HCT116 (cell line): ENCODE measurements at regions not wholly inside any gene's neighbourhood (a gene's known extent, or its start where the extent isn't known, plus 50 kb on each side); places are given as distances from the start of the nearest gene placed in this dataset.

Experiments
- ATAC-seq: fragments of 200-7000 bp; cut with Tn5 transposase; 2 replicates; pipeline ENCODE4 v1.9.1; 2020; ENCODE audit warnings: mild to moderate bottlenecking, moderate library complexity
- BruUV-seq: library from RNA; stranded (reverse); fragments of 400-500 nt; replicated peaks from 2 replicates; lab custom pipeline; 2021; lab: Mats Ljungman, UMichigan
- CTCF ChIA-PET: fragments of 300-600 bp; sonication (Branson Sonifier 250); formaldehyde crosslinking; loops from one replicate; lab custom pipeline; 2021; ENCODE audit warnings: antibody characterized with exemption; lab: Charles Lee
- POLR2A ChIA-PET: fragments of 300-600, 350-600 bp; sonication (Branson Sonifier 250); formaldehyde crosslinking; loops from one replicate; lab custom pipeline; 2021; ENCODE audit warnings: antibody characterized with exemption; lab: Charles Lee
- RAD21 ChIA-PET, 2 experiments: fragments of 300-600 bp; sonication (Branson Sonifier 250); formaldehyde crosslinking; loops; one replicate each; lab custom pipeline; 2023; ENCODE audit warnings: low total read pairs in 2 of 2; ENCODE audit not compliant: uncharacterized antibody in 2 of 2, unreplicated experiment in 2 of 2, low non-redundant PET in 1 of 2; lab: Charles Lee
- DNase-seq: peaks from one replicate; pipeline ENCODE4 v3.0.0-alpha.2; 2010; ENCODE audit warnings: low read depth, low spot score
- H2AFZ ChIP-seq: fragments of 200-600 bp; shearing (Covaris generic), sonication (generic); 2 replicates; pipeline ENCODE4 v1.6.1; 2017; ENCODE audit warnings: low read depth, mixed run types, mixed read lengths, antibody characterized with exemption, low read length; ENCODE audit not compliant: poor library complexity, severe bottlenecking
- H3K27ac ChIP-seq: 2 replicates; pipeline ENCODE4 v1.5.1; 2012; ENCODE audit warnings: low read depth, low read length
- H3K27me3 ChIP-seq: fragments of 200-600 bp; sonication (generic); 2 replicates; pipeline ENCODE4 v1.6.1; 2016; ENCODE audit warnings: mixed run types, low read length, mixed read lengths; ENCODE audit not compliant: insufficient read depth
- H3K36me3 ChIP-seq, 2 experiments: fragments of 200-500 bp in 1 of 2; fragments of 200-600 bp in 1 of 2; sonication (Bioruptor generic) in 1 of 2; sonication (generic) in 1 of 2; 2 replicates each; pipeline versions ENCODE4 v1.5.1 to v1.6.1; 2014 to 2016; ENCODE audit warnings: low read length in 2 of 2, inconsistent platforms in 1 of 2, mixed read lengths in 1 of 2, mixed run types in 1 of 2; ENCODE audit not compliant: insufficient read depth in 2 of 2, control insufficient read depth in 1 of 2
- H3K4me1 ChIP-seq, 2 experiments: fragments of 200-600 bp in 1 of 2; sonication (generic) in 1 of 2; 2 replicates each; pipeline versions ENCODE4 v1.5.1 to v1.6.1; 2012 to 2017; ENCODE audit warnings: low read length in 2 of 2, inconsistent platforms in 1 of 2, mild to moderate bottlenecking in 1 of 2, mixed read lengths in 1 of 2, mixed run types in 1 of 2, moderate library complexity in 1 of 2; ENCODE audit not compliant: insufficient read depth in 2 of 2, control insufficient read depth in 1 of 2
- H3K4me2 ChIP-seq: fragments of 200-600 bp; sonication (generic); 2 replicates; pipeline ENCODE4 v1.6.1; 2017; ENCODE audit warnings: mixed run types, low read length, mixed read lengths
- H3K4me3 ChIP-seq, 2 experiments: fragments of 200-600 bp in 1 of 2; sonication (generic) in 1 of 2; replicated peaks in 1 of 2; 2 replicates each; pipeline ENCODE4 v1.5.1; 2011 to 2016; ENCODE audit warnings: low read length in 2 of 2, control low read depth in 1 of 2, low read depth in 1 of 2, mild to moderate bottlenecking in 1 of 2, mixed read lengths in 1 of 2, mixed run types in 1 of 2
- H3K79me2 ChIP-seq: fragments of 200-600 bp; sonication (generic); 2 replicates; pipeline ENCODE4 v1.6.1; 2017; ENCODE audit warnings: mild to moderate bottlenecking, mixed run types, low read length, moderate library complexity, mixed read lengths; ENCODE audit not compliant: insufficient read depth
- H3K9ac ChIP-seq: fragments of 200-600 bp; sonication (generic); 2 replicates; pipeline ENCODE4 v1.6.1; 2016; ENCODE audit warnings: low read length, mixed read lengths
- H3K9me2 ChIP-seq: fragments of 200-600 bp; sonication (generic), shearing (Covaris generic); 2 replicates; pipeline ENCODE4 v1.6.1; 2017; ENCODE audit warnings: mixed run types, mild to moderate bottlenecking, moderate library complexity; ENCODE audit not compliant: insufficient read depth
- H3K9me3 ChIP-seq, 2 experiments: fragments of 200-500 bp in 1 of 2; fragments of 200-600 bp in 1 of 2; sonication (Bioruptor generic) in 1 of 2; sonication (generic) in 1 of 2; 2 replicates each; pipeline ENCODE4 v1.6.1; 2014 to 2017; ENCODE audit warnings: low read length in 2 of 2, mixed read lengths in 2 of 2, inconsistent platforms in 1 of 2, low read depth in 1 of 2, mild to moderate bottlenecking in 1 of 2, mixed run types in 1 of 2, moderate library complexity in 1 of 2; ENCODE audit not compliant: control insufficient read depth in 1 of 2, insufficient read depth in 1 of 2
- H4K20me1 ChIP-seq: fragments of 200-600 bp; sonication (generic), shearing (Covaris generic); 2 replicates; pipeline ENCODE4 v1.6.1; 2017; ENCODE audit warnings: mixed run types, mild to moderate bottlenecking, moderate library complexity; ENCODE audit not compliant: insufficient read depth
- CEBPB ChIP-seq: IDR thresholded peaks from 2 replicates; pipeline ENCODE4 v1.6.1; 2012; ENCODE audit warnings: low read depth
- EGR1 ChIP-seq: IDR thresholded peaks from 2 replicates; pipeline ENCODE4 v1.6.1; 2012; ENCODE audit warnings: low read depth
- ELF1 ChIP-seq: IDR thresholded peaks from 2 replicates; pipeline ENCODE4 v1.6.1; 2012; ENCODE audit warnings: low read depth, borderline replicate concordance
- EZH2phosphoT487 ChIP-seq: fragments of 200-600 bp; IDR thresholded peaks from 2 replicates; pipeline ENCODE4 v1.6.1; 2018; ENCODE audit warnings: antibody characterized with exemption, borderline replicate concordance
- FOSL1 ChIP-seq: IDR thresholded peaks from 2 replicates; pipeline ENCODE4 v1.6.1; 2012; ENCODE audit warnings: low read depth
- JUND ChIP-seq: IDR thresholded peaks from 2 replicates; pipeline ENCODE4 v1.6.1; 2012
- POLR2A ChIP-seq: IDR thresholded peaks from 2 replicates; pipeline ENCODE4 v1.7.0; 2011; ENCODE audit warnings: borderline replicate concordance; ENCODE audit not compliant: insufficient read depth, insufficient read length; ENCODE audit errors: extremely low read depth
- RAD21 ChIP-seq: IDR thresholded peaks from 2 replicates; pipeline ENCODE4 v1.6.1; 2012; ENCODE audit warnings: low read depth, mild to moderate bottlenecking
- SP1 ChIP-seq: IDR thresholded peaks from 2 replicates; pipeline ENCODE4 v1.6.1; 2012; ENCODE audit warnings: low read depth
- SRF ChIP-seq: IDR thresholded peaks from 2 replicates; pipeline ENCODE4 v1.6.1; 2012; ENCODE audit warnings: low read depth
- ZFX ChIP-seq: fragments of 450-650 bp; IDR thresholded peaks from 2 replicates; pipeline ENCODE4 v1.6.1; 2017
- ZNF274 ChIP-seq: fragments of 200-500 bp; sonication (Bioruptor generic); IDR thresholded peaks from 2 replicates; pipeline ENCODE4 v1.6.1; 2014; ENCODE audit warnings: mild to moderate bottlenecking, low read depth, low read length, inconsistent platforms
- intact Hi-C: fragments of 100-400 bp; cut with micrococcal nuclease; formaldehyde crosslinking; loops from 2 replicates; pipeline ENCODE4 v1.10.0; 2022
- TF ChIP-seq, protein P1 (sequence below): IDR thresholded peaks from 2 replicates; pipeline ENCODE4 v1.6.1; 2012
- TF ChIP-seq, protein P2 (sequence below): IDR thresholded peaks from 2 replicates; pipeline ENCODE4 v1.6.1; 2012; ENCODE audit warnings: low read depth
- TF ChIP-seq, protein P3 (sequence below), 3 experiments: fragments of 200-600 bp in 1 of 3; sonication (generic) in 1 of 3; IDR thresholded peaks in 2 of 3; conservative IDR thresholded peaks in 1 of 3; 2 replicates each; pipeline ENCODE4 v1.5.1; 2012 to 2017; ENCODE audit warnings: low read depth in 2 of 3, low read length in 2 of 3, antibody characterized with exemption in 1 of 3, borderline replicate concordance in 1 of 3, control low read depth in 1 of 3, mild to moderate bottlenecking in 1 of 3, mixed read lengths in 1 of 3, mixed run types in 1 of 3, moderate library complexity in 1 of 3; ENCODE audit not compliant: insufficient read depth in 1 of 3
- TF ChIP-seq, protein P4 (sequence below): IDR thresholded peaks from 2 replicates; pipeline ENCODE4 v1.6.1; 2012

DNA sequence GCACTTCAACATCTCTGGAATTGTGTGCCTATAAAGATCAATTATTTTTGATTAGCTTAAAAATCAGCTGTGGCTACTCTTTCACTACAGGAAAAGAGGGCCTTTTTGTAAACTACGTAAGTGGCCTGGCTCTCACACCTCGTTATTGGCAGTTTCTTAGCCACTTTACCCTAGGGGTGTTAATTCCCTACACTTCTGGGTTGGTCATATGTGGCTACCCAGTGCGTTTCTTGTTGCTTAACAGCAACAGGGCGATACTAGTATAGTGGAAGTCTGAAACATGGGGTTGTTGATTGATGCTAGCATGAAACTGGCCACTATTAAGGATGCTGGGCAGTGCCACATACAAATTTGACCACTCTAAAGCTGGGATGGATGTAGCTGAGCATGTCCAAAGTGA is 174.7 kb upstream of the CDH12 start:
- no TSS peak for BruUV-seq
- no peaks in the 10 kb centered on the region for H3K9me2 ChIP-seq
- H3K27ac ChIP-seq = no peak overlapping the region
- ATAC-seq = no peak
- no peak for DNase-seq
- ChIA-PET CTCF (no interaction called here), POLR2A (no interaction called here), RAD21 (no interaction called here)
- H3K79me2 ChIP-seq = no peaks in the 10 kb centered on the region
- no peak overlapping the region for H3K4me3 ChIP-seq
- no peaks in the 10 kb centered on the region for H3K4me1 ChIP-seq
- no peak overlapping the region for H3K9ac ChIP-seq
- no peak overlapping the region for H3K4me2 ChIP-seq
- H2AFZ ChIP-seq = no peak overlapping the region
- intact Hi-C loops = no loop called here
- H4K20me1 ChIP-seq = no peaks in the 10 kb centered on the region
- peaks cover 9 to 51% of the 10 kb centered on the region in 2 experiments; a peak in 3 of 4 replicates for H3K9me3 ChIP-seq
- TF ChIP-seq ZFX (no peak), ELF1 (no peak), FOSL1 (no peak), JUND (no peak), POLR2A (no peak), SRF (no peak), SP1 (no peak), RAD21 (no peak), EZH2phosphoT487 (no peak), ZNF274 (no peak), CEBPB (no peak), EGR1 (no peak)
- TF ChIP-seq, protein P1, sequence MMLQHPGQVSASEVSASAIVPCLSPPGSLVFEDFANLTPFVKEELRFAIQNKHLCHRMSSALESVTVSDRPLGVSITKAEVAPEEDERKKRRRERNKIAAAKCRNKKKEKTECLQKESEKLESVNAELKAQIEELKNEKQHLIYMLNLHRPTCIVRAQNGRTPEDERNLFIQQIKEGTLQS = no peak
- TF ChIP-seq, protein P2, sequence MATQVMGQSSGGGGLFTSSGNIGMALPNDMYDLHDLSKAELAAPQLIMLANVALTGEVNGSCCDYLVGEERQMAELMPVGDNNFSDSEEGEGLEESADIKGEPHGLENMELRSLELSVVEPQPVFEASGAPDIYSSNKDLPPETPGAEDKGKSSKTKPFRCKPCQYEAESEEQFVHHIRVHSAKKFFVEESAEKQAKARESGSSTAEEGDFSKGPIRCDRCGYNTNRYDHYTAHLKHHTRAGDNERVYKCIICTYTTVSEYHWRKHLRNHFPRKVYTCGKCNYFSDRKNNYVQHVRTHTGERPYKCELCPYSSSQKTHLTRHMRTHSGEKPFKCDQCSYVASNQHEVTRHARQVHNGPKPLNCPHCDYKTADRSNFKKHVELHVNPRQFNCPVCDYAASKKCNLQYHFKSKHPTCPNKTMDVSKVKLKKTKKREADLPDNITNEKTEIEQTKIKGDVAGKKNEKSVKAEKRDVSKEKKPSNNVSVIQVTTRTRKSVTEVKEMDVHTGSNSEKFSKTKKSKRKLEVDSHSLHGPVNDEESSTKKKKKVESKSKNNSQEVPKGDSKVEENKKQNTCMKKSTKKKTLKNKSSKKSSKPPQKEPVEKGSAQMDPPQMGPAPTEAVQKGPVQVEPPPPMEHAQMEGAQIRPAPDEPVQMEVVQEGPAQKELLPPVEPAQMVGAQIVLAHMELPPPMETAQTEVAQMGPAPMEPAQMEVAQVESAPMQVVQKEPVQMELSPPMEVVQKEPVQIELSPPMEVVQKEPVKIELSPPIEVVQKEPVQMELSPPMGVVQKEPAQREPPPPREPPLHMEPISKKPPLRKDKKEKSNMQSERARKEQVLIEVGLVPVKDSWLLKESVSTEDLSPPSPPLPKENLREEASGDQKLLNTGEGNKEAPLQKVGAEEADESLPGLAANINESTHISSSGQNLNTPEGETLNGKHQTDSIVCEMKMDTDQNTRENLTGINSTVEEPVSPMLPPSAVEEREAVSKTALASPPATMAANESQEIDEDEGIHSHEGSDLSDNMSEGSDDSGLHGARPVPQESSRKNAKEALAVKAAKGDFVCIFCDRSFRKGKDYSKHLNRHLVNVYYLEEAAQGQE = no peak
- TF ChIP-seq, protein P3, sequence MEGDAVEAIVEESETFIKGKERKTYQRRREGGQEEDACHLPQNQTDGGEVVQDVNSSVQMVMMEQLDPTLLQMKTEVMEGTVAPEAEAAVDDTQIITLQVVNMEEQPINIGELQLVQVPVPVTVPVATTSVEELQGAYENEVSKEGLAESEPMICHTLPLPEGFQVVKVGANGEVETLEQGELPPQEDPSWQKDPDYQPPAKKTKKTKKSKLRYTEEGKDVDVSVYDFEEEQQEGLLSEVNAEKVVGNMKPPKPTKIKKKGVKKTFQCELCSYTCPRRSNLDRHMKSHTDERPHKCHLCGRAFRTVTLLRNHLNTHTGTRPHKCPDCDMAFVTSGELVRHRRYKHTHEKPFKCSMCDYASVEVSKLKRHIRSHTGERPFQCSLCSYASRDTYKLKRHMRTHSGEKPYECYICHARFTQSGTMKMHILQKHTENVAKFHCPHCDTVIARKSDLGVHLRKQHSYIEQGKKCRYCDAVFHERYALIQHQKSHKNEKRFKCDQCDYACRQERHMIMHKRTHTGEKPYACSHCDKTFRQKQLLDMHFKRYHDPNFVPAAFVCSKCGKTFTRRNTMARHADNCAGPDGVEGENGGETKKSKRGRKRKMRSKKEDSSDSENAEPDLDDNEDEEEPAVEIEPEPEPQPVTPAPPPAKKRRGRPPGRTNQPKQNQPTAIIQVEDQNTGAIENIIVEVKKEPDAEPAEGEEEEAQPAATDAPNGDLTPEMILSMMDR (IDR thresholded peaks at IDR 0.05 in 2 of 3, conservative IDR thresholded peaks at IDR 0.05 in 1 of 3; ENCODE audit: borderline replicate concordance in 1 of 3, insufficient read depth in 1 of 3, low read depth in 2 of 3, low read length in 2 of 3) = no peak
- TF ChIP-seq, protein P4, sequence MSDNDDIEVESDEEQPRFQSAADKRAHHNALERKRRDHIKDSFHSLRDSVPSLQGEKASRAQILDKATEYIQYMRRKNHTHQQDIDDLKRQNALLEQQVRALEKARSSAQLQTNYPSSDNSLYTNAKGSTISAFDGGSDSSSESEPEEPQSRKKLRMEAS = no peak
- no peaks in the 10 kb centered on the region for H3K27me3 ChIP-seq
- H3K36me3 ChIP-seq = no peaks in the 10 kb centered on the region
